A673 (cell line): ENCODE measurements at regions not wholly inside any gene's neighbourhood (a gene's known extent, or its start where the extent isn't known, plus 50 kb on each side); places are given as distances from the start of the nearest gene placed in this dataset.

Experiments
- BruUV-seq: library from RNA; stranded (reverse); fragments of 400-500 nt; replicated peaks from 2 replicates; lab custom pipeline; 2021; lab: Mats Ljungman, UMichigan
- CTCF ChIA-PET: fragments of 300-600 bp; sonication (Branson Sonifier 250); formaldehyde crosslinking; loops from one replicate; lab custom pipeline; 2022; ENCODE audit warnings: antibody characterized with exemption; lab: Charles Lee
- POLR2A ChIA-PET: fragments of 300-600 bp; sonication (Branson Sonifier 250); formaldehyde crosslinking; loops from one replicate; lab custom pipeline; 2022; ENCODE audit warnings: antibody characterized with exemption; ENCODE audit not compliant: low non-redundant PET; lab: Charles Lee
- DNase-seq: peaks from one replicate; pipeline ENCODE4 v3.0.0-alpha.2; 2015; ENCODE audit warnings: low spot score
- H3K27ac ChIP-seq: fragments of 200-600 bp; sonication (generic); 2 replicates; pipeline ENCODE4 v1.5.1; 2016; ENCODE audit warnings: mixed run types, low read depth, mild to moderate bottlenecking, mixed read lengths, antibody characterized with exemption, low read length; ENCODE audit not compliant: poor library complexity, severe bottlenecking
- H3K27me3 ChIP-seq: fragments of 200-600 bp; sonication (generic); replicated peaks from 2 replicates; pipeline ENCODE4 v1.6.1; 2017; ENCODE audit warnings: mixed run types, low read depth, mild to moderate bottlenecking, mixed read lengths, antibody characterized with exemption, low read length; ENCODE audit not compliant: insufficient read depth, poor library complexity
- H3K36me3 ChIP-seq: fragments of 200-600 bp; sonication (generic); 2 replicates; pipeline ENCODE4 v1.6.1; 2016; ENCODE audit warnings: mixed run types, mild to moderate bottlenecking, mixed read lengths, antibody characterized with exemption, low read length; ENCODE audit not compliant: insufficient read depth, poor library complexity, severe bottlenecking
- H3K4me1 ChIP-seq: fragments of 200-600 bp; sonication (generic); 2 replicates; pipeline ENCODE4 v1.6.1; 2017; ENCODE audit warnings: mixed run types, mild to moderate bottlenecking, mixed read lengths, antibody characterized with exemption, low read length; ENCODE audit not compliant: insufficient read depth, poor library complexity, severe bottlenecking
- H3K4me3 ChIP-seq: fragments of 200-600 bp; sonication (generic); 2 replicates; pipeline ENCODE4 v1.5.1; 2016; ENCODE audit warnings: low read depth, mixed run types, mild to moderate bottlenecking, mixed read lengths, low read length; ENCODE audit not compliant: poor library complexity, severe bottlenecking
- H3K9me3 ChIP-seq: fragments of 200-600 bp; sonication (generic); 2 replicates; pipeline ENCODE4 v1.6.1; 2016; ENCODE audit warnings: mixed run types, low read depth, mild to moderate bottlenecking, mixed read lengths, antibody characterized with exemption, low read length; ENCODE audit not compliant: poor library complexity, severe bottlenecking
- CTCF ChIP-seq: fragments of 300-800, 200-600 bp; sonication (generic); conservative IDR thresholded peaks from 2 replicates; pipeline ENCODE4 v1.5.1; 2017; ENCODE audit warnings: low read depth, mild to moderate bottlenecking, antibody characterized with exemption, low read length, moderate library complexity, mixed read lengths
- EZH2 ChIP-seq: fragments of 200-600 bp; sonication (generic); IDR thresholded peaks from 2 replicates; pipeline ENCODE4 v1.6.1; 2017; ENCODE audit warnings: borderline replicate concordance, low read depth, mild to moderate bottlenecking, mixed read lengths, antibody characterized with exemption, low read length; ENCODE audit not compliant: poor library complexity, severe bottlenecking
- intact Hi-C: fragments of 100-400 bp; cut with micrococcal nuclease; formaldehyde crosslinking; loops from one replicate; pipeline ENCODE4 v1.10.0; 2022; ENCODE audit not compliant: unreplicated experiment

- ChIA-PET CTCF (no interaction called here), POLR2A (no interaction called here)
- no peaks in the 10 kb centered on the region for H3K9me3 ChIP-seq
- H3K27me3 ChIP-seq = no peaks in the 10 kb centered on the region
- H3K4me1 ChIP-seq = no peaks in the 10 kb centered on the region
- TF ChIP-seq EZH2 = no peak
- no peak for DNase-seq
- H3K4me3 ChIP-seq = no peak overlapping the region
- H3K36me3 ChIP-seq = no peaks in the 10 kb centered on the region
- intact Hi-C loops = no loop called here
- BruUV-seq = no TSS peak
- H3K27ac ChIP-seq = no peak overlapping the region
Observed at GRCh38 chr13:40313269-40314200, 352.9 kb downstream of the FOXO1 start.

- BruUV-seq = no TSS peak
- H3K27ac ChIP-seq = no peak overlapping the region
- intact Hi-C loops = no loop called here
- no peaks in the 10 kb centered on the region for H3K36me3 ChIP-seq
- H3K4me1 ChIP-seq = no peaks in the 10 kb centered on the region
- no peaks in the 10 kb centered on the region for H3K27me3 ChIP-seq
- ChIA-PET CTCF (interaction anchor here (0.7 kb wide), 1 partner anchor 704 kb away, joined by 4 read pairs; no protein-coding TSS in a partner anchor), POLR2A (interaction anchor here (0.7 kb wide), 1 partner anchor 287 kb away, joined by 4 read pairs; no protein-coding TSS in a partner anchor)
- DNase-seq = no peak
- no peaks in the 10 kb centered on the region for H3K9me3 ChIP-seq
- TF ChIP-seq EZH2 (no peak), CTCF (no peak)
- H3K4me3 ChIP-seq = no peak overlapping the region
Observed at GRCh38 chr13:40315416-40316064, 350.9 kb downstream of the FOXO1 start.

- Histone ChIP-seq H3K4me3 (no peak overlapping the region), H3K36me3 (no peaks in the 10 kb centered on the region), H3K4me1 (no peaks in the 10 kb centered on the region), H3K27me3 (no peaks in the 10 kb centered on the region), H3K27ac (no peak overlapping the region), H3K9me3 (no peaks in the 10 kb centered on the region)
- no peak for DNase-seq
- no TSS peak for BruUV-seq
- TF ChIP-seq CTCF (no peak), EZH2 (no peak)
- CTCF ChIA-PET = no interaction called here
- POLR2A ChIA-PET = no interaction called here
- intact Hi-C loops = no loop called here
Observed at GRCh38 chr13:40316301-40316700, 350.1 kb downstream of the FOXO1 start.
